ENCODE measurements at regions not wholly inside any gene's neighbourhood (a gene's known extent, or its start where the extent isn't known, plus 50 kb on each side); places are given as distances from the start of the nearest gene placed in this dataset.

GRCh38 chr22:27163162-27164137 lies 506.1 kb downstream of the MIAT start:
- H3K4me1 ChIP-seq: no peaks in the 10 kb centered on the region
- H3K36me3 ChIP-seq: no peaks in the 10 kb centered on the region
- H3K4me3 ChIP-seq: no peak overlapping the region
- DNase-seq: no peak
- H3K9me3 ChIP-seq: no peaks in the 10 kb centered on the region
- H3K27me3 ChIP-seq: no peaks in the 10 kb centered on the region
- TF ChIP-seq POLR2A (IDR thresholded peaks at IDR 0.05): no peak
- no peak for TF ChIP-seq CTCF (IDR thresholded peaks at IDR 0.05)
- no peak overlapping the region for H3K27ac ChIP-seq

- DNase-seq: no peak
- no peak for TF ChIP-seq POLR2A (IDR thresholded peaks at IDR 0.05)
- no peak for TF ChIP-seq CTCF (IDR thresholded peaks at IDR 0.05)
- Histone ChIP-seq H3K27ac (no peak overlapping the region), H3K4me3 (no peak overlapping the region), H3K27me3 (no peaks in the 10 kb centered on the region), H3K36me3 (no peaks in the 10 kb centered on the region), H3K9me3 (no peaks in the 10 kb centered on the region), H3K4me1 (no peaks in the 10 kb centered on the region)
Observed at GRCh38 chr22:27164781-27165503, 507.6 kb downstream of the MIAT start.

GRCh38 chr22:27168681-27169080 lies 511.3 kb downstream of the MIAT start:
- TF ChIP-seq POLR2A (IDR thresholded peaks at IDR 0.05) (no peak), CTCF (IDR thresholded peaks at IDR 0.05) (no peak)
- no peaks in the 10 kb centered on the region for H3K4me1 ChIP-seq
- H3K27me3 ChIP-seq: no peaks in the 10 kb centered on the region
- H3K4me3 ChIP-seq: no peak overlapping the region
- DNase-seq: no peak
- no peaks in the 10 kb centered on the region for H3K9me3 ChIP-seq
- no peak overlapping the region for H3K27ac ChIP-seq
- no peaks in the 10 kb centered on the region for H3K36me3 ChIP-seq

- no peak for DNase-seq
- Histone ChIP-seq H3K27me3 (no peaks in the 10 kb centered on the region), H3K4me3 (no peak overlapping the region), H3K27ac (no peak overlapping the region), H3K4me1 (no peaks in the 10 kb centered on the region), H3K9me3 (no peaks in the 10 kb centered on the region), H3K36me3 (no peaks in the 10 kb centered on the region)
- TF ChIP-seq POLR2A (IDR thresholded peaks at IDR 0.05): no peak
- no peak for TF ChIP-seq CTCF (IDR thresholded peaks at IDR 0.05)
Observed at GRCh38 chr22:27170491-27170890, 513.1 kb downstream of the MIAT start.

GRCh38 chr22:27171212-27171611 lies 513.8 kb downstream of the MIAT start:
- no peak overlapping the region for H3K4me3 ChIP-seq
- H3K27me3 ChIP-seq: no peaks in the 10 kb centered on the region
- TF ChIP-seq POLR2A (IDR thresholded peaks at IDR 0.05) (no peak), CTCF (IDR thresholded peaks at IDR 0.05) (no peak)
- no peaks in the 10 kb centered on the region for H3K36me3 ChIP-seq
- no peaks in the 10 kb centered on the region for H3K4me1 ChIP-seq
- no peak for DNase-seq
- H3K9me3 ChIP-seq: no peaks in the 10 kb centered on the region
- no peak overlapping the region for H3K27ac ChIP-seq

All from Peyer's patch (tissue), 4 donors.